Tibial nerve (tissue), 4 donors: ENCODE measurements at regions not wholly inside any gene's neighbourhood (a gene's known extent, or its start where the extent isn't known, plus 50 kb on each side); places are given as distances from the start of the nearest gene placed in this dataset.

Experiments used
- DNase-seq, 2 donors: peaks; one replicate each; pipeline ENCODE4 v3.0.0-alpha.2; 2019; ENCODE audit warnings: low spot score in 2 of 2
- H3K27ac ChIP-seq, 4 donors: fragments of 200-600 bp; sonication (generic) in 3 of 4; one replicate each; pipeline ENCODE4 v1.5.1; 2017 to 2019; ENCODE audit warnings: mild to moderate bottlenecking in 1 of 4
- H3K27me3 ChIP-seq, 2 donors: fragments of 200-600 bp; sonication (generic) in 1 of 2; one replicate each; pipeline versions ENCODE4 v1.5.1 to v1.6.0; 2017 to 2019
- H3K36me3 ChIP-seq, 3 donors: fragments of 200-600 bp; sonication (generic); one replicate each; pipeline ENCODE4 v1.5.1; 2018 to 2019
- H3K4me1 ChIP-seq, 4 donors: fragments of 200-600 bp; sonication (generic) in 3 of 4; one replicate each; pipeline ENCODE4 v1.5.1; 2017 to 2019
- H3K4me3 ChIP-seq, 4 donors: fragments of 200-600 bp; sonication (generic) in 3 of 4; one replicate each; pipeline ENCODE4 v1.5.1; 2017 to 2019; ENCODE audit warnings: mild to moderate bottlenecking in 1 of 4, moderate library complexity in 1 of 4
- H3K9me3 ChIP-seq, 4 donors: fragments of 200-600 bp; sonication (generic) in 3 of 4; one replicate each; pipeline ENCODE4 v1.5.1; 2017 to 2019
- CTCF ChIP-seq, 5 experiments: fragments of 200-600 bp in 3 of 5; fragments of 450-650 bp in 2 of 5; sonication (generic) in 3 of 5; IDR thresholded peaks; one replicate each; pipeline ENCODE4 v1.5.1; 2016 to 2019; ENCODE audit warnings: antibody characterized with exemption in 5 of 5, mild to moderate bottlenecking in 3 of 5, moderate library complexity in 2 of 5
- EP300 ChIP-seq, 2 donors: sonication (generic); formaldehyde crosslinking; IDR thresholded peaks; one replicate each; pipeline ENCODE4 v1.6.1; 2017; ENCODE audit warnings: antibody characterized with exemption in 2 of 2, mild to moderate bottlenecking in 1 of 2
- POLR2A ChIP-seq, 2 donors: fragments of 450-650 bp; IDR thresholded peaks; one replicate each; pipeline ENCODE4 v1.6.1; 2017; ENCODE audit warnings: antibody characterized with exemption in 2 of 2, mild to moderate bottlenecking in 2 of 2, moderate library complexity in 2 of 2
- WGBS, 2 donors: methylation state at CpG; one replicate each; pipeline ENCODE4 v1.1.5; 2018; 5-methylcytosine and 5-hydroxymethylcytosine counted together

DNA sequence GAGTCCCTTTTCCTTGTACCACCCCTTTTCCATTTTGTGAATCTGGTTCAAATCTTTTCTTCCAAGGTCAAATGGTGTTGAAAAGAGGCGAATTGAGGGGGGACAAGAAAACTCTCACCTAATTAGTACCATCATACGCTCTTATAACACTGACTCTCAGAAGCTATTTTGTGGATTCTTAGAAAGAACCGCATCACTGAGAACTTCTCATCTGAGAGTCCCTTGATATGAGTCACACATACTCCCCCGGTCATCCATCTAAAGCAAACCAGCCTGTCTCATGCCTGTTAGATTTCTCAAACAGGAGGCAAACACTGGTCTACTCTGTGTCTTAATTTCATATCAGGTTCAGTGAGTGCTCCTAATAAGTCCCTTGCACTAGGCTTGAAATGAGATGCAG lies 76.5 kb upstream of the SPRED1 start:
- Histone ChIP-seq H3K36me3 (no peaks in the 10 kb centered on the region), H3K27ac (no peak overlapping the region), H3K27me3 (no peaks in the 10 kb centered on the region), H3K4me3 (no peak overlapping the region), H3K9me3 (no peaks in the 10 kb centered on the region), H3K4me1 (no peaks in the 10 kb centered on the region)
- DNase-seq, result no peak
- TF ChIP-seq POLR2A (IDR thresholded peaks at IDR 0.05), result no peak
- TF ChIP-seq CTCF (IDR thresholded peaks at IDR 0.05), result no peak
- TF ChIP-seq EP300 (IDR thresholded peaks at IDR 0.05), result no peak
- 70 to 71% methylated on average over 4 of the region's 4 CpGs for WGBS, 2 donors

DNA sequence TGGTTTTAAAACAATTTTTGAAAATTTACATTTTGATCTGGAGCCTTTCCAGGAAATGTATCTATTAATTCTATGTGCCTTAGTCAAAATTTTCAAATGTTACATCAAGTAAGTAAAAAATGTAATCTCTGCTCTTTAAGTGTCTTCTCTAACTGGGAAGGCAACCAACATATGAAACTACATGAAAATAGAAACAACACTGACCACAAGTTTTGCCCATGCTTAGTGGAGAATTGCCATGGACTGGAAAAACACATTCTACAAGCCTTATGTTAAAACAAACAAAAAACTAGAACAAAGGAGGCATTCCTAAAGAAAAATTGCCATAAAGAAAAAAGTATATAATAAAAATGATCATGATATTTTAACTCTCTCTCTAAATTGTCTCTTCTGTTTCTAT lies 75.9 kb upstream of the SPRED1 start:
- Histone ChIP-seq H3K4me3 (no peak overlapping the region), H3K27me3 (no peaks in the 10 kb centered on the region), H3K36me3 (no peaks in the 10 kb centered on the region), H3K9me3 (no peaks in the 10 kb centered on the region), H3K27ac (no peak overlapping the region), H3K4me1 (no peaks in the 10 kb centered on the region)
- DNase-seq, result no peak
- TF ChIP-seq POLR2A (IDR thresholded peaks at IDR 0.05), result no peak
- no peak for TF ChIP-seq EP300 (IDR thresholded peaks at IDR 0.05)
- TF ChIP-seq CTCF (IDR thresholded peaks at IDR 0.05), result no peak

- Histone ChIP-seq H3K36me3 (no peaks in the 10 kb centered on the region), H3K27me3 (no peaks in the 10 kb centered on the region), H3K4me1 (no peaks in the 10 kb centered on the region), H3K4me3 (no peak overlapping the region), H3K9me3 (no peaks in the 10 kb centered on the region), H3K27ac (no peak overlapping the region)
- no peak for TF ChIP-seq POLR2A (IDR thresholded peaks at IDR 0.05)
- no peak for TF ChIP-seq EP300 (IDR thresholded peaks at IDR 0.05)
- TF ChIP-seq CTCF (IDR thresholded peaks at IDR 0.05), result no peak
- DNase-seq, result no peak
- 61 to 68% methylated on average over 3 of the region's 3 CpGs for WGBS, 2 donors
Measured at GRCh38 chr15:38182900-38183299, 69.7 kb upstream of the SPRED1 start.

DNA sequence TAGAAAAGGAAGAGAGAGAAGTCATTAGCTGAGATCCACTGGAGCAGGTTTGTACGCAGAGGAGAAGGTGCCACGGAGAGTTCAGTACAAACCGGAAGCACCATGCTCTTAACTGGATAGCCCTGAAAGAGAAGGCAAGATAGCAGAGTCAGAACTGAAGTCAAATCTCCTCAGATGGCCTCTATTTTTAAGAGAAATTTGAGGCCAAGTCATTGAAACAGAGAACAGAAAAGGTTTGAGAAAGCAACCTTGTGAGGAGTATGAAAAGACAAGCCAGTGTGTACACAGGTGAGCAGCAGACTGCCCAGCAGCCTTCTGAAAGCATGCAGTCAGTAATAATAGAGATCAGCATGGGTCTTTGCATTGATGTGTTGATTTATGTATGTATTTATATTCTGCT lies 66.1 kb upstream of the SPRED1 start:
- WGBS, 2 donors, result 88 to 90% methylated on average over 3 of the region's 3 CpGs
- Histone ChIP-seq H3K4me1 (no peaks in the 10 kb centered on the region), H3K36me3 (no peaks in the 10 kb centered on the region), H3K27ac (no peak overlapping the region), H3K27me3 (no peaks in the 10 kb centered on the region), H3K9me3 (no peaks in the 10 kb centered on the region), H3K4me3 (no peak overlapping the region)
- TF ChIP-seq POLR2A (IDR thresholded peaks at IDR 0.05) (no peak), CTCF (IDR thresholded peaks at IDR 0.05) (no peak), EP300 (IDR thresholded peaks at IDR 0.05) (no peak)
- no peak for DNase-seq

DNA sequence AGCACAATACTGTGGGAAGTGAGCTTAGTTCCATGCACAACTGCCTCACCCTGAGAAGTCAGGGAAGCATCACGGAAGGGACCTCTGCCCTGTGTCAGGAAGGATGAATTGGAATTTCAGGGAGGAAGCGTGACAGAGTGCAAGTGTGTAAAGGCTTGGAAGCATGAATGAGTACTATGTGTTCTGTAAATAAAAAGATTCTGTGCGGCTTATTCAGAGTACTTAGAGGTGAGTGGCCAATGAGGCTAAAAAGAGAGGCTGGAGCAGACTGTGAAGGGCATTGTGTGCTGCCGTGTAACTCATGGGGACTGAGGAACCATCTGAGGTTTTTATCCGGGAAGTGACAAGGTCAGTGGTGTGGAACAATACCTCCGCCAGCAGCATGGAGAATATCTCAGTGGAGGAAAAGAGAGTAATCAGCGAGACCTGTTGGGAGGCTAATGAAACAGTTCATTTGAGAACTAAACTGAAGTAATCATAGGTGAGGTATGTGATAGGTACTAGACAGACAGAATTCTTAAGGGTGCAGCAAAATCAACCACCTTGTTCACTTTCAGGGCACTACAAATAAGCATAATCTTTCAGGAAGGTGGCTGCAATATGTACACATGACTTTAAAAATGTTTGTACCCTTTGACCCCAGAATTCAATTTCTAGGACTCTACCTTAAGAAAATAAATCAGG lies 64.9 kb upstream of the SPRED1 start:
- no peak for DNase-seq
- H3K27me3 ChIP-seq, result no peaks in the 10 kb centered on the region
- no peak overlapping the region for H3K4me3 ChIP-seq
- 77 to 87% methylated on average over 7 of the region's 7 CpGs for WGBS, 2 donors
- H3K9me3 ChIP-seq, result no peaks in the 10 kb centered on the region
- no peaks in the 10 kb centered on the region for H3K36me3 ChIP-seq
- H3K27ac ChIP-seq, result no peak overlapping the region
- TF ChIP-seq POLR2A (IDR thresholded peaks at IDR 0.05) (no peak), EP300 (IDR thresholded peaks at IDR 0.05) (no peak), CTCF (IDR thresholded peaks at IDR 0.05) (no peak)
- no peaks in the 10 kb centered on the region for H3K4me1 ChIP-seq
